ENCODE measurements at regions not wholly inside any gene's neighbourhood (a gene's known extent, or its start where the extent isn't known, plus 50 kb on each side); places are given as distances from the start of the nearest gene placed in this dataset.

DNA sequence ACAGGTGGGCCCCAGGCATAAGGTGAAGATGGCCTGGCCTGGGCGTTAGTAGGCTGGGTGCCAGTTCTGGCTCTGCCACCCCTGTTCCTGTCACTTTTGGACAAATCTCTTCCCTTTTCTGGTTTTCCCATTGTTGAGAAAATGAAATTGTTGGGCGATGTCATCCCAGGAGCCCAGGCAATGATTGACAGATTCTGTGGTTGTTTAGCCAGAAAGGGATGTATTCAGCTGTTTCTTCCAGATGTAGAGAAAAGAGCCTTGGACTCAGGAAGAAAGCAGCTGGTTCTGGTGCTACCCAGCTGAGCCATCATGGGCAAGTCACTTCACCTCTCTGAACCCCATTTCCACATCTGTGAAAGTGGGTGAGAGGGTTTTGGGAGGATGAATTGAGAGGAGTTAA is 60.1 kb upstream of the MRTFB start:
- TF ChIP-seq, protein P1, sequence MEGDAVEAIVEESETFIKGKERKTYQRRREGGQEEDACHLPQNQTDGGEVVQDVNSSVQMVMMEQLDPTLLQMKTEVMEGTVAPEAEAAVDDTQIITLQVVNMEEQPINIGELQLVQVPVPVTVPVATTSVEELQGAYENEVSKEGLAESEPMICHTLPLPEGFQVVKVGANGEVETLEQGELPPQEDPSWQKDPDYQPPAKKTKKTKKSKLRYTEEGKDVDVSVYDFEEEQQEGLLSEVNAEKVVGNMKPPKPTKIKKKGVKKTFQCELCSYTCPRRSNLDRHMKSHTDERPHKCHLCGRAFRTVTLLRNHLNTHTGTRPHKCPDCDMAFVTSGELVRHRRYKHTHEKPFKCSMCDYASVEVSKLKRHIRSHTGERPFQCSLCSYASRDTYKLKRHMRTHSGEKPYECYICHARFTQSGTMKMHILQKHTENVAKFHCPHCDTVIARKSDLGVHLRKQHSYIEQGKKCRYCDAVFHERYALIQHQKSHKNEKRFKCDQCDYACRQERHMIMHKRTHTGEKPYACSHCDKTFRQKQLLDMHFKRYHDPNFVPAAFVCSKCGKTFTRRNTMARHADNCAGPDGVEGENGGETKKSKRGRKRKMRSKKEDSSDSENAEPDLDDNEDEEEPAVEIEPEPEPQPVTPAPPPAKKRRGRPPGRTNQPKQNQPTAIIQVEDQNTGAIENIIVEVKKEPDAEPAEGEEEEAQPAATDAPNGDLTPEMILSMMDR (IDR thresholded peaks at IDR 0.05; ENCODE audit: low read depth, low read length), result no peak
- no peak for TF ChIP-seq EZH2phosphoT487 (IDR thresholded peaks at IDR 0.05; ENCODE audit: low read depth)

Data from OCI-LY3 (cell line).